IMR-90 (cell line): ENCODE measurements at regions not wholly inside any gene's neighbourhood (a gene's known extent, or its start where the extent isn't known, plus 50 kb on each side); places are given as distances from the start of the nearest gene placed in this dataset.

ENCODE experiments used
- ATAC-seq: fragments of 200-7000 bp; cut with Tn5 transposase; 2 replicates; pipeline ENCODE4 v1.9.1; 2020; ENCODE audit warnings: low read depth, mild to moderate bottlenecking, moderate library complexity
- BruUV-seq: library from RNA; stranded (reverse); fragments of 400-500 nt; replicated peaks from 2 replicates; lab custom pipeline; 2021; lab: Mats Ljungman, UMichigan
- CTCF ChIA-PET: fragments of 300-600 bp; formaldehyde crosslinking; extraction: SDS; loops from one replicate; lab custom pipeline; 2021; ENCODE audit warnings: antibody characterized with exemption; lab: Yijun Ruan, JAX
- POLR2A ChIA-PET: fragments of 300-600 bp; sonication (Branson Sonifier 250); formaldehyde crosslinking; loops from one replicate; lab custom pipeline; 2022; ENCODE audit warnings: antibody characterized with exemption; ENCODE audit not compliant: unreplicated experiment; lab: Charles Lee
- DNase-seq: peaks from one replicate; pipeline ENCODE4 v3.0.0; 2013
- H2AFZ ChIP-seq: replicated peaks from 2 replicates; pipeline ENCODE3; 2013; ENCODE audit warnings: low read length, mild to moderate bottlenecking; ENCODE audit not compliant: poor library complexity
- H2AK5ac ChIP-seq: 2 replicates; pipeline ENCODE4 v1.6.1; 2013; ENCODE audit warnings: low read depth, low read length, inconsistent platforms
- H2AK9ac ChIP-seq: replicated peaks from 2 replicates; pipeline ENCODE3; 2013; ENCODE audit warnings: mild to moderate bottlenecking, low read depth, low read length, moderate library complexity; ENCODE audit not compliant: poor library complexity
- H2BK120ac ChIP-seq: 2 replicates; pipeline ENCODE4 v1.6.1; 2013; ENCODE audit warnings: low read depth, low read length, inconsistent platforms
- H2BK15ac ChIP-seq: 3 replicates; pipeline ENCODE4 v1.6.1; 2013; ENCODE audit warnings: low read depth, low read length, inconsistent platforms
- H2BK20ac ChIP-seq: 2 replicates; pipeline ENCODE4 v1.6.1; 2013; ENCODE audit warnings: low read depth, mild to moderate bottlenecking, inconsistent platforms, low read length, moderate library complexity
- H2BK5ac ChIP-seq: 2 replicates; pipeline ENCODE4 v1.6.1; 2013; ENCODE audit warnings: mild to moderate bottlenecking, low read depth, low read length, inconsistent platforms; ENCODE audit not compliant: poor library complexity, severe bottlenecking
- H3K14ac ChIP-seq: replicated peaks from 2 replicates; pipeline ENCODE4 v1.6.1; 2013; ENCODE audit warnings: low read depth, low read length, inconsistent platforms
- H3K18ac ChIP-seq: 2 replicates; pipeline ENCODE4 v1.6.1; 2013; ENCODE audit warnings: low read depth, low read length, control low read depth
- H3K23ac ChIP-seq: 2 replicates; pipeline ENCODE4 v1.6.1; 2013; ENCODE audit warnings: low read depth, low read length, inconsistent platforms
- H3K27ac ChIP-seq: 2 replicates; pipeline ENCODE4 v1.5.1; 2013; ENCODE audit warnings: mild to moderate bottlenecking, control low read depth, low read length; ENCODE audit not compliant: insufficient read depth
- H3K27me3 ChIP-seq: 2 replicates; pipeline ENCODE4 v1.6.1; 2013; ENCODE audit warnings: low read length; ENCODE audit not compliant: control insufficient read depth, insufficient read depth
- H3K36me3 ChIP-seq: 2 replicates; pipeline ENCODE4 v1.6.1; 2013; ENCODE audit warnings: low read length, mixed read lengths; ENCODE audit not compliant: control insufficient read depth, insufficient read depth
- H3K4ac ChIP-seq: 2 replicates; pipeline ENCODE4 v1.6.1; 2013; ENCODE audit warnings: low read depth, low read length, inconsistent platforms
- H3K4me1 ChIP-seq: 2 replicates; pipeline ENCODE4 v1.6.1; 2013; ENCODE audit warnings: low read length, mixed read lengths; ENCODE audit not compliant: control insufficient read depth, insufficient read depth
- H3K4me2 ChIP-seq: 2 replicates; pipeline ENCODE4 v1.6.1; 2013; ENCODE audit warnings: low read depth, mild to moderate bottlenecking, control low read depth, low read length, moderate library complexity
- H3K4me3 ChIP-seq: 2 replicates; pipeline ENCODE4 v1.5.1; 2013; ENCODE audit warnings: low read depth, mild to moderate bottlenecking, control low read depth, low read length, moderate library complexity; ENCODE audit not compliant: insufficient read depth
- H3K56ac ChIP-seq: 2 replicates; pipeline ENCODE4 v1.6.1; 2013; ENCODE audit warnings: low read length, inconsistent platforms; ENCODE audit not compliant: insufficient read depth; ENCODE audit errors: extremely low read depth
- H3K79me1 ChIP-seq, 2 experiments: 2 replicates each; pipeline ENCODE4 v1.6.1; 2013; ENCODE audit warnings: low read length in 2 of 2, inconsistent platforms in 1 of 2, low read depth in 1 of 2
- H3K9ac ChIP-seq: 2 replicates; pipeline ENCODE4 v1.6.1; 2013; ENCODE audit warnings: low read depth, low read length, control low read depth
- H3K9me1 ChIP-seq: 2 replicates; pipeline ENCODE4 v1.6.1; 2013; ENCODE audit warnings: low read length, inconsistent platforms; ENCODE audit not compliant: insufficient read depth
- H3K9me3 ChIP-seq: 2 replicates; pipeline ENCODE4 v1.6.1; 2013; ENCODE audit warnings: low read length; ENCODE audit not compliant: control insufficient read depth, insufficient read depth
- H4K20me1 ChIP-seq: 2 replicates; pipeline ENCODE4 v1.6.1; 2013; ENCODE audit warnings: low read length, inconsistent platforms; ENCODE audit not compliant: insufficient read depth
- H4K5ac ChIP-seq: 2 replicates; pipeline ENCODE4 v1.6.1; 2013; ENCODE audit warnings: mild to moderate bottlenecking, low read depth, low read length, control low read depth
- H4K8ac ChIP-seq, 2 experiments: 2 replicates each; pipeline ENCODE4 v1.6.1; 2013; ENCODE audit warnings: low read depth in 2 of 2, low read length in 2 of 2, control low read depth in 1 of 2, inconsistent platforms in 1 of 2
- H4K91ac ChIP-seq: 2 replicates; pipeline ENCODE4 v1.6.1; 2013; ENCODE audit warnings: low read depth, low read length, inconsistent platforms; ENCODE audit not compliant: insufficient read depth
- CHD1 ChIP-seq: IDR thresholded peaks from 2 replicates; pipeline ENCODE4 v1.6.1; 2012; ENCODE audit warnings: low read depth, low read length, improper control_type of control experiment
- NFE2L2 ChIP-seq: fragments of 150-350 bp; IDR thresholded peaks from 2 replicates; pipeline ENCODE4 v1.6.1; 2016; ENCODE audit warnings: low read depth, mild to moderate bottlenecking, low read length
- POLR2A ChIP-seq: IDR thresholded peaks from 2 replicates; pipeline ENCODE4 v1.6.1; 2012; ENCODE audit warnings: mild to moderate bottlenecking, low read depth, low read length
- USF2 ChIP-seq: fragments of 150-350 bp; IDR thresholded peaks from 2 replicates; pipeline ENCODE4 v1.6.1; 2017; ENCODE audit warnings: mild to moderate bottlenecking, antibody characterized with exemption, low read length, low read depth
- WGBS, 2 experiments: methylation state at CpG; one replicate each; pipeline versions ENCODE4 v1.1.5 to v1.1.7; 2013; ENCODE audit warnings: missing lambda C conversion rate in 2 of 2; ENCODE audit not compliant: insufficient read length in 1 of 2; ENCODE audit errors: extremely low coverage in 2 of 2; 5-methylcytosine and 5-hydroxymethylcytosine counted together
- dilution Hi-C: fragments of 300-500 bp; cut with HindIII; formaldehyde crosslinking; loops from one replicate; pipeline ENCODE4 v1.14.3; 2018; ENCODE audit warnings: low sequenced_read_pairs; ENCODE audit not compliant: unreplicated experiment
- in situ Hi-C: fragments of 300-500 bp; cut with MboI; formaldehyde crosslinking; loops from 3 replicates; pipeline ENCODE4 v1.14.3; 2019; ENCODE audit warnings: low sequenced_read_pairs, inconsistent platforms, mixed read lengths
- intact Hi-C: fragments of 100-400 bp; cut with micrococcal nuclease; formaldehyde crosslinking; loops from 2 replicates; pipeline ENCODE4 v1.10.0; 2022

- no peak overlapping the region for H2BK5ac ChIP-seq
- no peak overlapping the region for H3K18ac ChIP-seq
- no peak overlapping the region for H3K4ac ChIP-seq
- no peak overlapping the region for H2AFZ ChIP-seq
- ATAC-seq (no peak), DNase-seq (no peak)
- ChIA-PET POLR2A (no interaction called here), CTCF (no interaction called here)
- H3K4me3 ChIP-seq, result no peak overlapping the region
- dilution Hi-C loops (no loop called here), in situ Hi-C loops (no loop called here), intact Hi-C loops (no loop called here)
- H3K27ac ChIP-seq, result no peak overlapping the region
- no peak overlapping the region for H3K4me2 ChIP-seq
- H3K79me1 ChIP-seq, result no peaks in the 10 kb centered on the region
- BruUV-seq, result no TSS peak
- no peaks in the 10 kb centered on the region for H4K20me1 ChIP-seq
- 80% methylated on average over 4 of the region's 28 CpGs; no CpG with 5 or more reads in 1 of the 2 experiments for WGBS, 2 experiments
- H2BK20ac ChIP-seq, result no peak overlapping the region
- no peak overlapping the region for H3K23ac ChIP-seq
- no peak overlapping the region for H3K14ac ChIP-seq
- H2AK5ac ChIP-seq, result no peak overlapping the region
- H3K9me3 ChIP-seq, result no peaks in the 10 kb centered on the region
- no peaks in the 10 kb centered on the region for H3K36me3 ChIP-seq
- H2AK9ac ChIP-seq, result no peak overlapping the region
- no peak overlapping the region for H3K56ac ChIP-seq
- no peaks in the 10 kb centered on the region for H3K4me1 ChIP-seq
- H4K5ac ChIP-seq, result no peak overlapping the region
- H3K9me1 ChIP-seq, result no peaks in the 10 kb centered on the region
- no peaks in the 10 kb centered on the region for H3K27me3 ChIP-seq
- H2BK120ac ChIP-seq, result no peak overlapping the region
- H2BK15ac ChIP-seq, result no peak overlapping the region
- no peak overlapping the region for H4K8ac ChIP-seq
- no peak overlapping the region for H4K91ac ChIP-seq
- no peak overlapping the region for H3K9ac ChIP-seq
- TF ChIP-seq NFE2L2 (no peak), POLR2A (no peak), CHD1 (no peak), USF2 (no peak)
Measured at GRCh38 chr10:65811931-65812525, 1113.8 kb upstream of the LRRTM3 start.
